HepG2 (cell line): ENCODE measurements at regions not wholly inside any gene's neighbourhood (a gene's known extent, or its start where the extent isn't known, plus 50 kb on each side); places are given as distances from the start of the nearest gene placed in this dataset.

Source experiments
- ATAC-seq: fragments of 200-7000 bp; cut with Tn5 transposase; 3 replicates; pipeline ENCODE4 v1.9.1; 2020; ENCODE audit warnings: mild to moderate bottlenecking, moderate library complexity
- BruUV-seq: library from RNA; stranded (reverse); fragments of 400-500 nt; replicated peaks from 2 replicates; lab custom pipeline; 2021; lab: Mats Ljungman, UMichigan
- CTCF ChIA-PET: fragments of 300-600 bp; formaldehyde crosslinking; extraction: SDS; loops from one replicate; lab custom pipeline; 2021; ENCODE audit warnings: low total read pairs, inconsistent platforms, low intra/inter-chr PET ratio; lab: Yijun Ruan, JAX
- POLR2A ChIA-PET: fragments of 350-600 bp; sonication (Branson Sonifier 250); formaldehyde crosslinking; loops from one replicate; lab custom pipeline; 2020; ENCODE audit warnings: antibody characterized with exemption, inconsistent platforms; lab: Yijun Ruan, JAX
- DNase-seq: peaks from one replicate; pipeline ENCODE4 v3.0.0-alpha.2; 2015; ENCODE audit warnings: low spot score
- FAIRE-seq: peaks from 3 replicates; lab custom pipeline; 2011; peaks lifted over from hg19 to GRCh38; lab: Jason Lieb, UNC
- H2AFZ ChIP-seq: one replicate; pipeline ENCODE4 v1.6.1; 2011; ENCODE audit warnings: low read length, inconsistent platforms
- H3K27ac ChIP-seq: fragments of 300-600 bp; 3 replicates; pipeline ENCODE4 v1.8.0; 2011; ENCODE audit warnings: mixed run types, mild to moderate bottlenecking, mixed read lengths, low read length, inconsistent platforms; ENCODE audit not compliant: insufficient read depth; ENCODE audit errors: extremely low read length
- H3K27me3 ChIP-seq, 2 experiments: fragments of 200-600 bp in 1 of 2; 2 replicates in 1 of 2; 3 replicates in 1 of 2; pipeline versions ENCODE4 v1.6.0 to v1.8.0; 2011; ENCODE audit warnings: low read length in 2 of 2, mild to moderate bottlenecking in 2 of 2, moderate library complexity in 2 of 2, inconsistent platforms in 1 of 2; ENCODE audit not compliant: insufficient read depth in 2 of 2, control insufficient read depth in 1 of 2
- H3K36me3 ChIP-seq, 2 experiments: fragments of 200-600 bp in 1 of 2; replicated peaks in 1 of 2; 2 replicates in 1 of 2; 3 replicates in 1 of 2; pipeline versions ENCODE4 v1.5.1 to v1.8.0; 2011; ENCODE audit warnings: low read length in 2 of 2, inconsistent platforms in 1 of 2; ENCODE audit not compliant: insufficient read depth in 2 of 2, control insufficient read depth in 1 of 2
- H3K4me1 ChIP-seq: 2 replicates; pipeline ENCODE4 v1.5.1; 2012; ENCODE audit warnings: low read length, inconsistent platforms; ENCODE audit not compliant: insufficient read depth
- H3K4me2 ChIP-seq: 2 replicates; pipeline ENCODE4 v1.6.0; 2011; ENCODE audit warnings: low read depth, low read length, inconsistent platforms
- H3K4me3 ChIP-seq, 3 experiments: fragments of 200-600 bp in 1 of 3; sonication (generic), shearing (Covaris generic) in 1 of 3; replicated peaks in 1 of 3; 2 replicates each; pipeline ENCODE4 v1.5.1; 2011 to 2016; ENCODE audit warnings: low read length in 3 of 3, inconsistent platforms in 2 of 3, low read depth in 2 of 3, mild to moderate bottlenecking in 2 of 3, control low read depth in 1 of 3, mixed read lengths in 1 of 3; ENCODE audit not compliant: insufficient read depth in 1 of 3
- H3K79me2 ChIP-seq: one replicate; pipeline ENCODE4 v1.6.1; 2011; ENCODE audit warnings: low read length, inconsistent platforms; ENCODE audit not compliant: insufficient read depth
- H3K9ac ChIP-seq: 2 replicates; pipeline ENCODE4 v1.6.0; 2011; ENCODE audit warnings: mild to moderate bottlenecking, low read depth, low read length, inconsistent platforms; ENCODE audit not compliant: insufficient read depth
- H3K9me3 ChIP-seq: 2 replicates; pipeline ENCODE4 v1.5.1; 2012; ENCODE audit warnings: mild to moderate bottlenecking, low read length
- H4K20me1 ChIP-seq: 2 replicates; pipeline ENCODE4 v1.6.0; 2011; ENCODE audit warnings: inconsistent platforms, mild to moderate bottlenecking, low read length, moderate library complexity; ENCODE audit not compliant: insufficient read depth
- BRD4 ChIP-seq: sonication (generic); formaldehyde crosslinking; IDR thresholded peaks from 2 replicates; pipeline ENCODE4 v1.4.0; 2020; ENCODE audit warnings: missing genetic modification reagents
- FOXA1 ChIP-seq, 2 experiments: fragments of 450-650 bp in 1 of 2; sonication (generic) in 1 of 2; formaldehyde crosslinking in 1 of 2; IDR thresholded peaks; 2 replicates each; pipeline versions ENCODE4 v1.4.0 to v1.6.1; 2016 to 2020; ENCODE audit warnings: missing genetic modification reagents in 1 of 2
- HIVEP1 ChIP-seq: sonication (generic); formaldehyde crosslinking; IDR thresholded peaks from 2 replicates; pipeline ENCODE4 v1.4.0; 2020; ENCODE audit warnings: mild to moderate bottlenecking, missing genetic modification reagents
- POLR2AphosphoS2 ChIP-seq: IDR thresholded peaks from 2 replicates; pipeline ENCODE4 v1.6.1; 2011; ENCODE audit warnings: low read depth, low read length, improper control_type of control experiment
- THYN1 ChIP-seq: sonication (generic); formaldehyde crosslinking; IDR thresholded peaks from 2 replicates; pipeline ENCODE4 v1.8.1; 2023; ENCODE audit warnings: low read depth, mild to moderate bottlenecking, moderate library complexity, missing genetic modification reagents, borderline replicate concordance
- ZNF136 ChIP-seq: sonication (generic); formaldehyde crosslinking; IDR thresholded peaks from 2 replicates; pipeline ENCODE4 v1.8.1; 2022; ENCODE audit warnings: low read depth, mild to moderate bottlenecking, moderate library complexity, missing genetic modification reagents
- WGBS: methylation state at CpG from one replicate; pipeline ENCODE4 v1.1.6; 2017; ENCODE audit warnings: low lambda C conversion rate; 5-methylcytosine and 5-hydroxymethylcytosine counted together
- in situ Hi-C: cut with HindIII; loops from 2 replicates; pipeline ENCODE4 v1.10.0; 2017; ENCODE audit warnings: low pct_unique_long_range_greater_than_20kb; ENCODE audit not compliant: extremely low pct_ligation_motif_present
- intact Hi-C: fragments of 100-400 bp; cut with micrococcal nuclease; formaldehyde crosslinking; loops from one replicate; pipeline ENCODE4 v1.10.0; 2022; ENCODE audit not compliant: unreplicated experiment
- TF ChIP-seq, protein P1 (sequence below): sonication (generic); formaldehyde crosslinking; IDR thresholded peaks from 2 replicates; pipeline ENCODE4 v1.4.0; 2020; ENCODE audit warnings: mild to moderate bottlenecking, missing genetic modification reagents, borderline replicate concordance
- TF ChIP-seq, protein P2 (sequence below): sonication (generic); formaldehyde crosslinking; IDR thresholded peaks from 2 replicates; pipeline ENCODE4 v1.5.0; 2020; ENCODE audit warnings: missing genetic modification reagents

DNA sequence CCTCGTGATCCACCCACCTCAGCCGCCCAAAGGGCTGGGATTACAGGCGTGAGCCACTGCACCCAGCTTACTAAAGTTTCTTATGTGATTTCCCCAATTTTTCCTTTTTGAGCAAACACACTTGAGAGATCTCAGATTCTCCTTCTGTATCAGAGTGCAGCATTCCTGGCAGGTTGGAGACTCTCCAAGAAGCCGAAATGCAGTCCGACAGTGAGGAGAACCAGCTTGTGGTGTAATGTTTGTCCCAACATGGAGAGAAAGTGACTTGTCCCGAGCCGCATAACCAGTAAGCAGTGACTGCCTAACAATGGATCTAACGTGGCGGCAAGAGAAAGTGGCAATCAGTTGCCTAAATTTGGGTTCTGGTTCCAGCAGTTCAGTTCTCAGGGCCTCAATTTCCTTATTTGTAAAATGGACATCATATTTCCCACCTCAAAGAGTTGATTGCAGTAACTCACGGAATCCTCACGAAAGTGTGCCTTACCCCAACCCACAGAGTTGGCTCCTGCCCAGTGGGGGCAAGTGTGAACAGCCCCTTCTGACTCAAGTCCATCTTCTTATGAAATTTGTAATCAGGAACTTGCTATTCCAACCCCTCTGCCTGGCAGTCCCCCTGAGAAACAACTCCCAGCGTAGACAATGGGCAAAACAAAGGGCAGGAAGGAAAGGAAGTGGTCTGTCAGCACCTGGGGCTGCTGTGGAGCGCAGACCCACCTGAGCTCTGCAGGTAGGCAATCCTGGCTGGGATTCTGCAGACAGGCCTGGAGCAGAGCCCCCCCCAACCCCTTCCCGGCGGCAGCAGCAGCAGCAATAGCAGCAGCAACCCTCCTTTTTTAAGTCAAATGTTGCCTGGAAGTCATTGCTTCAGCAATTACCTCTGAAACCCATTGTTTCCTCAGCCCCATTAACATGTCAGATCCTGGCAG, 223.6 kb upstream of the POU3F1 start:
- DNase-seq (no peak), FAIRE-seq (no peak), ATAC-seq (no peak)
- H3K27me3 ChIP-seq: no peaks in the 10 kb centered on the region; a peak in 2 of 5 replicates
- 43% methylated on average over 13 of the region's 15 CpGs for WGBS
- ChIA-PET POLR2A (no interaction called here), CTCF (no interaction called here)
- in situ Hi-C loops (no loop called here), intact Hi-C loops (no loop called here)
- no peak overlapping the region for H3K27ac ChIP-seq
- H2AFZ ChIP-seq: no peak overlapping the region
- H3K4me2 ChIP-seq: no peak overlapping the region
- BruUV-seq: no TSS peak
- TF ChIP-seq HIVEP1 (CRISPR knock-in tag): no peak
- TF ChIP-seq, protein P1, sequence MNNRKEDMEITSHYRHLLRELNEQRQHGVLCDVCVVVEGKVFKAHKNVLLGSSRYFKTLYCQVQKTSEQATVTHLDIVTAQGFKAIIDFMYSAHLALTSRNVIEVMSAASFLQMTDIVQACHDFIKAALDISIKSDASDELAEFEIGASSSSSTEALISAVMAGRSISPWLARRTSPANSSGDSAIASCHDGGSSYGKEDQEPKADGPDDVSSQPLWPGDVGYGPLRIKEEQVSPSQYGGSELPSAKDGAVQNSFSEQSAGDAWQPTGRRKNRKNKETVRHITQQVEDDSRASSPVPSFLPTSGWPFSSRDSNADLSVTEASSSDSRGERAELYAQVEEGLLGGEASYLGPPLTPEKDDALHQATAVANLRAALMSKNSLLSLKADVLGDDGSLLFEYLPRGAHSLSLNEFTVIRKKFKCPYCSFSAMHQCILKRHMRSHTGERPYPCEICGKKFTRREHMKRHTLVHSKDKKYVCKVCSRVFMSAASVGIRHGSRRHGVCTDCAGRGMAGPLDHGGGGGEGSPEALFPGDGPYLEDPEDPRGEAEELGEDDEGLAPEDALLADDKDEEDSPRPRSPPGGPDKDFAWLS (CRISPR knock-in tag): no peak
- TF ChIP-seq THYN1 (CRISPR knock-in tag): no peak
- TF ChIP-seq ZNF136: no peak
- TF ChIP-seq, protein P2, sequence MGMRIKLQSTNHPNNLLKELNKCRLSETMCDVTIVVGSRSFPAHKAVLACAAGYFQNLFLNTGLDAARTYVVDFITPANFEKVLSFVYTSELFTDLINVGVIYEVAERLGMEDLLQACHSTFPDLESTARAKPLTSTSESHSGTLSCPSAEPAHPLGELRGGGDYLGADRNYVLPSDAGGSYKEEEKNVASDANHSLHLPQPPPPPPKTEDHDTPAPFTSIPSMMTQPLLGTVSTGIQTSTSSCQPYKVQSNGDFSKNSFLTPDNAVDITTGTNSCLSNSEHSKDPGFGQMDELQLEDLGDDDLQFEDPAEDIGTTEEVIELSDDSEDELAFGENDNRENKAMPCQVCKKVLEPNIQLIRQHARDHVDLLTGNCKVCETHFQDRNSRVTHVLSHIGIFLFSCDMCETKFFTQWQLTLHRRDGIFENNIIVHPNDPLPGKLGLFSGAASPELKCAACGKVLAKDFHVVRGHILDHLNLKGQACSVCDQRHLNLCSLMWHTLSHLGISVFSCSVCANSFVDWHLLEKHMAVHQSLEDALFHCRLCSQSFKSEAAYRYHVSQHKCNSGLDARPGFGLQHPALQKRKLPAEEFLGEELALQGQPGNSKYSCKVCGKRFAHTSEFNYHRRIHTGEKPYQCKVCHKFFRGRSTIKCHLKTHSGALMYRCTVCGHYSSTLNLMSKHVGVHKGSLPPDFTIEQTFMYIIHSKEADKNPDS (CRISPR knock-in tag): no peak
- TF ChIP-seq FOXA1 (IDR thresholded peaks at IDR 0.05): no peak
- TF ChIP-seq FOXA1 (CRISPR knock-in tag; IDR thresholded peaks at IDR 0.05): no peak
- TF ChIP-seq BRD4 (CRISPR knock-in tag): no peak
- no peak for TF ChIP-seq POLR2AphosphoS2
- H3K4me3 ChIP-seq: no peak overlapping the region
- no peaks in the 10 kb centered on the region for H3K79me2 ChIP-seq
- no peaks in the 10 kb centered on the region for H4K20me1 ChIP-seq
- peaks cover 16% of the 10 kb centered on the region for H3K4me1 ChIP-seq
- H3K9me3 ChIP-seq: no peaks in the 10 kb centered on the region
- H3K9ac ChIP-seq: no peak overlapping the region
- H3K36me3 ChIP-seq: no peaks in the 10 kb centered on the region
